BE2C (cell line): ENCODE measurements at regions not wholly inside any gene's neighbourhood (a gene's known extent, or its start where the extent isn't known, plus 50 kb on each side); places are given as distances from the start of the nearest gene placed in this dataset.

Experiments
- DNase-seq: peaks from one replicate; pipeline ENCODE4 v3.0.0-alpha.2; 2020
- H3K27me3 ChIP-seq: fragments of 250-450 bp; sonication (Bioruptor Pico); 2 replicates; pipeline ENCODE4 v1.5.1; 2020; ENCODE audit warnings: mild to moderate bottlenecking
- H3K36me3 ChIP-seq: fragments of 250-450 bp; sonication (Bioruptor Pico); 2 replicates; pipeline ENCODE4 v1.5.1; 2020; ENCODE audit warnings: mild to moderate bottlenecking
- H3K4me1 ChIP-seq: fragments of 250-450 bp; sonication (Bioruptor Pico); 2 replicates; pipeline ENCODE4 v1.5.1; 2020
- H3K4me3 ChIP-seq: 2 replicates; pipeline ENCODE4 v1.5.1; 2011; ENCODE audit warnings: low read depth, low read length
- H3K9me3 ChIP-seq: fragments of 250-450 bp; sonication (Bioruptor Pico); 2 replicates; pipeline ENCODE4 v1.5.1; 2020
- CTCF ChIP-seq: IDR thresholded peaks from 2 replicates; pipeline ENCODE4 v1.5.1; 2012; ENCODE audit warnings: mild to moderate bottlenecking, low read depth, low read length

- H3K4me1 ChIP-seq, result no peaks in the 10 kb centered on the region
- no peaks in the 10 kb centered on the region for H3K27me3 ChIP-seq
- no peak for DNase-seq
- H3K36me3 ChIP-seq, result no peaks in the 10 kb centered on the region
- H3K4me3 ChIP-seq, result no peak overlapping the region
- TF ChIP-seq CTCF, result no peak
- H3K9me3 ChIP-seq, result no peaks in the 10 kb centered on the region
Measured at GRCh38 chr3:76199382-76199781, 414.0 kb upstream of the ZNF717 start.

- no peak for DNase-seq
- H3K36me3 ChIP-seq, result no peaks in the 10 kb centered on the region
- H3K4me3 ChIP-seq, result no peak overlapping the region
- H3K27me3 ChIP-seq, result no peaks in the 10 kb centered on the region
- no peaks in the 10 kb centered on the region for H3K9me3 ChIP-seq
- H3K4me1 ChIP-seq, result no peaks in the 10 kb centered on the region
- TF ChIP-seq CTCF, result no peak
Measured at GRCh38 chr3:76203578-76203977, 418.2 kb upstream of the ZNF717 start.

- Histone ChIP-seq H3K27me3 (no peaks in the 10 kb centered on the region), H3K4me3 (no peak overlapping the region), H3K36me3 (no peaks in the 10 kb centered on the region), H3K9me3 (no peaks in the 10 kb centered on the region), H3K4me1 (no peaks in the 10 kb centered on the region)
- no peak for TF ChIP-seq CTCF
- no peak for DNase-seq
Measured at GRCh38 chr3:76206346-76206745, 421.0 kb upstream of the ZNF717 start.

GRCh38 chr3:76212679-76213078, 427.3 kb upstream of the ZNF717 start:
- no peaks in the 10 kb centered on the region for H3K4me1 ChIP-seq
- TF ChIP-seq CTCF, result no peak

GRCh38 chr3:76222201-76222600, 436.9 kb upstream of the ZNF717 start:
- no peak overlapping the region for H3K4me3 ChIP-seq
- H3K9me3 ChIP-seq, result no peaks in the 10 kb centered on the region
- H3K27me3 ChIP-seq, result no peaks in the 10 kb centered on the region
- no peaks in the 10 kb centered on the region for H3K4me1 ChIP-seq
- no peak for DNase-seq
- TF ChIP-seq CTCF, result no peak
- no peaks in the 10 kb centered on the region for H3K36me3 ChIP-seq

More at GRCh38 chr3:76212679-76213078, 427.3 kb upstream of the ZNF717 start:
- Histone ChIP-seq H3K27me3 (no peaks in the 10 kb centered on the region), H3K4me3 (no peak overlapping the region), H3K36me3 (no peaks in the 10 kb centered on the region), H3K9me3 (peaks cover 2% of the 10 kb centered on the region; the same call in 1 of the 2 replicates)
- no peak for DNase-seq

GRCh38 chr3:76231258-76231657, 445.9 kb upstream of the ZNF717 start:
- Histone ChIP-seq H3K36me3 (no peaks in the 10 kb centered on the region), H3K4me1 (no peaks in the 10 kb centered on the region), H3K27me3 (no peaks in the 10 kb centered on the region), H3K9me3 (no peaks in the 10 kb centered on the region), H3K4me3 (no peak overlapping the region)
- no peak for DNase-seq
- no peak for TF ChIP-seq CTCF
